HEK293T (cell line): ENCODE measurements at regions not wholly inside any gene's neighbourhood (a gene's known extent, or its start where the extent isn't known, plus 50 kb on each side); places are given as distances from the start of the nearest gene placed in this dataset.
"Not testable (repeated sequence)": the region's sequence is repeated elsewhere in the genome, so short reads cannot be mapped to it uniquely, and the experiment has no call there.

Source experiments
- CTCF ChIA-PET: fragments of 350-600 bp; formaldehyde crosslinking; extraction: SDS; loops from one replicate; lab custom pipeline; 2021; ENCODE audit warnings: antibody characterized with exemption, inconsistent platforms; lab: Yijun Ruan, JAX
- POLR2A ChIA-PET: fragments of 350-600 bp; formaldehyde crosslinking; extraction: SDS; loops from one replicate; lab custom pipeline; 2020; ENCODE audit warnings: antibody characterized with exemption, inconsistent platforms; lab: Yijun Ruan, JAX
- DNase-seq: peaks from one replicate; pipeline ENCODE4 v3.0.0; 2012; ENCODE audit warnings: mixed read lengths; ENCODE audit errors: extremely low spot score
- ARNT ChIP-seq: fragments of 450-650 bp; IDR thresholded peaks from 2 replicates; pipeline ENCODE4 v1.6.1; 2017; ENCODE audit warnings: mild to moderate bottlenecking
- BHLHE40 ChIP-seq: fragments of 450-650 bp; IDR thresholded peaks from 2 replicates; pipeline ENCODE4 v1.6.1; 2016; ENCODE audit warnings: mild to moderate bottlenecking, moderate library complexity, borderline replicate concordance
- CTBP1 ChIP-seq: fragments of 450-650 bp; IDR thresholded peaks from 2 replicates; pipeline ENCODE4 v1.6.1; 2016; ENCODE audit warnings: borderline replicate concordance
- ELF4 ChIP-seq: fragments of 450-650 bp; IDR thresholded peaks from 2 replicates; pipeline ENCODE4 v1.6.1; 2017; ENCODE audit warnings: antibody characterized with exemption
- FOXA1 ChIP-seq: fragments of 450-650 bp; IDR thresholded peaks from 2 replicates; pipeline ENCODE4 v1.6.1; 2016; ENCODE audit warnings: mild to moderate bottlenecking
- FOXK2 ChIP-seq: fragments of 450-650 bp; IDR thresholded peaks from 2 replicates; pipeline ENCODE4 v1.6.1; 2016; ENCODE audit warnings: mild to moderate bottlenecking
- FOXM1 ChIP-seq: fragments of 450-650 bp; IDR thresholded peaks from 2 replicates; pipeline ENCODE4 v1.6.1; 2017; ENCODE audit warnings: mild to moderate bottlenecking, borderline replicate concordance
- HDGF ChIP-seq: fragments of 450-650 bp; IDR thresholded peaks from 2 replicates; pipeline ENCODE4 v1.6.1; 2017; ENCODE audit warnings: antibody characterized with exemption, borderline replicate concordance
- L3MBTL2 ChIP-seq: fragments of 450-650 bp; conservative IDR thresholded peaks from 2 replicates; pipeline ENCODE4 v1.6.1; 2016; ENCODE audit warnings: mild to moderate bottlenecking
- LEF1 ChIP-seq: fragments of 450-650 bp; IDR thresholded peaks from 2 replicates; pipeline ENCODE4 v1.6.1; 2017; ENCODE audit warnings: mild to moderate bottlenecking, borderline replicate concordance
- NFRKB ChIP-seq: fragments of 450-650 bp; IDR thresholded peaks from 2 replicates; pipeline ENCODE4 v1.6.1; 2016; ENCODE audit warnings: mild to moderate bottlenecking, moderate library complexity
- PKNOX1 ChIP-seq: fragments of 450-650 bp; IDR thresholded peaks from 2 replicates; pipeline ENCODE4 v1.6.1; 2016
- SP1 ChIP-seq: fragments of 450-650 bp; IDR thresholded peaks from 2 replicates; pipeline ENCODE4 v1.6.1; 2017
- SUZ12 ChIP-seq: fragments of 450-650 bp; IDR thresholded peaks from 2 replicates; pipeline ENCODE4 v1.6.1; 2016; ENCODE audit warnings: mild to moderate bottlenecking
- TARDBP ChIP-seq: fragments of 450-650 bp; IDR thresholded peaks from 2 replicates; pipeline ENCODE4 v1.6.1; 2016
- ZNF384 ChIP-seq: fragments of 450-650 bp; IDR thresholded peaks from 2 replicates; pipeline ENCODE4 v1.6.1; 2016

GRCh38 chr4:164343472-164343976, 410.4 kb upstream of the SMIM31 start:
- CTCF ChIA-PET = no interaction called here
- POLR2A ChIA-PET = no interaction called here

DNA sequence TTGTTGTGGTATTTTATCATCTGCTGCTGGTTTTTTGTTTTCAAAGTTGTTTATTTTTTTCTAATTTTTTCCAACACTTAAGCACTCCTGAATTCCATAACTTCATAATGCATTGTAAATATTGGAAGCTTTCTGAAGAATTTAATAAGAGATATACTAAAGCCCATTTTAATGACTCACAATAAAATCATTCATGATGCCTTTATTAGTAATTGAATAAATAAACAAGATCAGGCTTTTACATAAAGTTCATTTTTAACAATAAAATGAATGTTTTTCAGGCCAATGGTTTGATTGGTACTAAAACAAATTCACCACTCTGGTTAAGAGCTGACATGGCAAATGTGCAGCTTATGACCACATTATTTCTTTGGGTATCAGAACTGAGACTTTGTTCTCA, 408.2 kb upstream of the SMIM31 start:
- DNase-seq = no peak
- TF ChIP-seq HDGF (no peak), FOXM1 (no peak)
- CTCF ChIA-PET = no interaction called here
- POLR2A ChIA-PET = no interaction called here

More at GRCh38 chr4:164343472-164343976, 410.4 kb upstream of the SMIM31 start:
- no peak for DNase-seq
- no peak for TF ChIP-seq SUZ12
- TF ChIP-seq L3MBTL2 = no peak
- TF ChIP-seq ARNT = no peak
- no peak for TF ChIP-seq ZNF384
- no peak for TF ChIP-seq FOXM1
- TF ChIP-seq ELF4 = no peak
- TF ChIP-seq TARDBP = no peak
- TF ChIP-seq NFRKB = no peak
- no peak for TF ChIP-seq HDGF
- no peak for TF ChIP-seq FOXK2
- TF ChIP-seq PKNOX1 = no peak
- TF ChIP-seq SP1 = no peak
- no peak for TF ChIP-seq BHLHE40
- no peak for TF ChIP-seq CTBP1
- TF ChIP-seq FOXA1 = no peak

DNA sequence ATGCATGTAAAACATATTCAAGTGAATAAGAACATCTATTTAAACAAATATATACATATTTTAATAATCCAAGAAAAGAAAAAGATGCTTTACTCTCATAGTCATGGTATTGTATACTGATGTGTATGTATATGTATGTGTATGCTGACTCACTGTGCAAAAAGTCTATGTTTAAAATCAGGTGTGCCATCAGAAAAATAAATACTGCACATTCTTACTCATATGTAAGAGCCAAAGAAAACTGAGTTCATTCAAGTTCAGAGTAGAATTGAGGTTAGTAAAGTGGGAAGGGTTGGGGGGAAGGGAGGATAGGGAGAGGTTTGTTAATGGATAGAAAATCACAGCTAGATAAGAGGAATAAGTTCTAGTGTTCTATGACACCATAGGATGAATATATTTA, 403.9 kb upstream of the SMIM31 start:
- no peak for DNase-seq
- ChIA-PET CTCF (no interaction called here), POLR2A (no interaction called here)
- TF ChIP-seq BHLHE40 (no peak), HDGF (no peak), FOXA1 (no peak), SUZ12 (no peak), FOXK2 (no peak), L3MBTL2 (no peak), TARDBP (no peak), NFRKB (no peak), CTBP1 (no peak), ZNF384 (no peak), FOXM1 (no peak), SP1 (no peak), ARNT (no peak), LEF1 (no peak), ELF4 (no peak), PKNOX1 (no peak)

DNA sequence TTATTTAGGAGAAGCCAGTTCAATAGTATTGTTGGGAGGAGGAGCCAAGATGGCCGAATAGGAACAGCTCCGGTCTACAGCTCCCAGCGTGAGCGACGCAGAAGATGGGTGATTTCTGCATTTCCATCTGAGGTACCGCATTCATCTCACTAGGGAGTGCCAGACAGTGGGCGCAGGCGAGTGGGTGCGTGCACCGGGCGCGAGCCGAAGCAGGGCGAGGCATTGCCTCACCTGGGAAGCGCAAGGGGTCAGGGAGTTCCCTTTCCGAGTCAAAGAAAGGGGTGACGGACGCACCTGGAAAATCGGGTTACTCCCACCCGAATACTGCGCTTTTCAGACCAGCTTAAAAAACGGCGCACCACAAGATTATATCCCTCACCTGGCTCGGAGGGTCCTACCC, 403.2 kb upstream of the SMIM31 start:
- DNase-seq, POLR2A ChIA-PET, CTCF ChIA-PET: not testable (repeated sequence)

GRCh38 chr4:164357957-164358356, 396.0 kb upstream of the SMIM31 start:
- POLR2A ChIA-PET = no interaction called here
- CTCF ChIA-PET = no interaction called here

GRCh38 chr4:164358400-164358799, 395.5 kb upstream of the SMIM31 start:
- CTCF ChIA-PET = no interaction called here
- DNase-seq = no peak
- POLR2A ChIA-PET = no interaction called here
- TF ChIP-seq SP1 (no peak), FOXK2 (no peak), NFRKB (no peak), PKNOX1 (no peak), TARDBP (no peak), SUZ12 (no peak), ZNF384 (no peak), HDGF (no peak), L3MBTL2 (no peak), FOXM1 (no peak)

More at GRCh38 chr4:164357957-164358356, 396.0 kb upstream of the SMIM31 start:
- TF ChIP-seq FOXA1 (no peak), L3MBTL2 (no peak), LEF1 (no peak), PKNOX1 (no peak), ELF4 (no peak)
- DNase-seq = no peak

DNA sequence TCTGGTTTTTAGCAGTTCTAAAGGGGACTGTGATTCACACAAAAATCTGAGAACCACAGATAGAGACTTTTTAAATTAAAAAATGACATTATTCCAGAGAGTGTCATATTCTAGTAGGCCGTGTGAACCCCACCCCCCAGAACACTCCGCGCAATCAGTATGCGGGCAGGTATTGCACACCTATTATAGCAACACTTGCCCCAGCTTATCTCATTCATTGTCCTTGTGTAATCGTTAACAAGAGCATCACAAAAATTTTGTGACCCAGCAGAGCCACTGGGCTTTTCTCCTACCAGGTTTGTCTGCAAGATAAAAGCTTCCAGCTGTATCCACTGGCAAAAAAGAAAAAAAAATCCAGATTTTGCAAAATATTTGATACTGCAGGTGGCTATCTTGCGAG, 394.1 kb upstream of the SMIM31 start:
- DNase-seq = no peak
- POLR2A ChIA-PET = no interaction called here
- TF ChIP-seq CTBP1 (no peak), FOXM1 (no peak), PKNOX1 (no peak), LEF1 (no peak), SUZ12 (no peak)
- CTCF ChIA-PET = interaction anchor here (0.7 kb wide), 1 partner anchor 255 kb away, joined by 3 read pairs; no protein-coding TSS in a partner anchor
